Right lobe of liver (tissue), 4 donors: ENCODE measurements at regions not wholly inside any gene's neighbourhood (a gene's known extent, or its start where the extent isn't known, plus 50 kb on each side); places are given as distances from the start of the nearest gene placed in this dataset.

Experiments
- POLR2A ChIP-seq: fragments of 450-650 bp; IDR thresholded peaks from one replicate; pipeline ENCODE4 v1.6.1; 2017; ENCODE audit warnings: antibody characterized with exemption, mild to moderate bottlenecking
- TF ChIP-seq, protein P1 (sequence below), 4 donors: fragments of 200-600 bp in 3 of 4; fragments of 450-650 bp in 1 of 4; IDR thresholded peaks; one replicate each; pipeline versions ENCODE4 v1.5.1 to v1.8.0; 2016 to 2022; ENCODE audit warnings: antibody characterized with exemption in 4 of 4, mild to moderate bottlenecking in 2 of 4
- donor health status: DM: no; HTN: no; CAD: no.
- donor health status: DM: no; HTN: no; CAD: no.
- donor health status: DM: no; HTN: yes; CAD: no.

DNA sequence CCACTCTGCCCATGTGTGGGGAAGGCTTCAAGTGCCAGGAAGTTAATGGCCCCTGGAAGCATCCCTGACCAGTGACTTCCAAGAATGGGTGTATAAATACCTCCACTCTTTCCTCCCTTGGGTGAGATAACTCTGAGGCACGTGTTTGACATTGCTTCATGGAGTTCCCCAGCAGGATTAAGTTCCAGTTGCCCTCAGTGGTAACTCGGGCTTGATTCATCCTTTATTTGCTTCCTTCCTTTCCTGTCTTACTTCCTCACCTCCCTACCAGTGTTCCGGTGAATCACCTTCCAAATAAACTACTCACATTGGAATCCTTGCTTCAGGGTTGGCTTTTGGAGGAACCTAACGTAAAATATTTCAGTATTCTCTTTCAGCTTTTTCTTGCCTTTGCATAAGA lies 84.6 kb upstream of the JAG1 start:
- TF ChIP-seq, protein P1, sequence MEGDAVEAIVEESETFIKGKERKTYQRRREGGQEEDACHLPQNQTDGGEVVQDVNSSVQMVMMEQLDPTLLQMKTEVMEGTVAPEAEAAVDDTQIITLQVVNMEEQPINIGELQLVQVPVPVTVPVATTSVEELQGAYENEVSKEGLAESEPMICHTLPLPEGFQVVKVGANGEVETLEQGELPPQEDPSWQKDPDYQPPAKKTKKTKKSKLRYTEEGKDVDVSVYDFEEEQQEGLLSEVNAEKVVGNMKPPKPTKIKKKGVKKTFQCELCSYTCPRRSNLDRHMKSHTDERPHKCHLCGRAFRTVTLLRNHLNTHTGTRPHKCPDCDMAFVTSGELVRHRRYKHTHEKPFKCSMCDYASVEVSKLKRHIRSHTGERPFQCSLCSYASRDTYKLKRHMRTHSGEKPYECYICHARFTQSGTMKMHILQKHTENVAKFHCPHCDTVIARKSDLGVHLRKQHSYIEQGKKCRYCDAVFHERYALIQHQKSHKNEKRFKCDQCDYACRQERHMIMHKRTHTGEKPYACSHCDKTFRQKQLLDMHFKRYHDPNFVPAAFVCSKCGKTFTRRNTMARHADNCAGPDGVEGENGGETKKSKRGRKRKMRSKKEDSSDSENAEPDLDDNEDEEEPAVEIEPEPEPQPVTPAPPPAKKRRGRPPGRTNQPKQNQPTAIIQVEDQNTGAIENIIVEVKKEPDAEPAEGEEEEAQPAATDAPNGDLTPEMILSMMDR (IDR thresholded peaks at IDR 0.05): no peak
- no peak for TF ChIP-seq POLR2A
